GM21825 (cell line): ENCODE measurements at regions not wholly inside any gene's neighbourhood (a gene's known extent, or its start where the extent isn't known, plus 50 kb on each side); places are given as distances from the start of the nearest gene placed in this dataset.

ENCODE experiments used
- ATAC-seq: cut with Tn5 transposase; IDR thresholded peaks from one replicate; pipeline ENCODE4 v1.9.1; 2021; ENCODE audit warnings: mild to moderate bottlenecking, moderate library complexity; ENCODE audit not compliant: unreplicated experiment

GRCh38 chr21:26784974-26785373 is 60.2 kb downstream of the ADAMTS1 start:
- ATAC-seq = no peak

- no peak for ATAC-seq
These were observed 61.6 kb downstream of the ADAMTS1 start for GRCh38 chr21:26783466-26784195.

GRCh38 chr21:26782747-26783146 is 62.5 kb downstream of the ADAMTS1 start:
- ATAC-seq = no peak

- ATAC-seq = no peak
These were observed 62.9 kb downstream of the ADAMTS1 start for GRCh38 chr21:26782331-26782730.

- ATAC-seq = no peak
These were observed 63.9 kb downstream of the ADAMTS1 start for GRCh38 chr21:26781331-26781730.

- no peak for ATAC-seq
These were observed 68.0 kb downstream of the ADAMTS1 start for GRCh38 chr21:26777166-26777565.

- no peak for ATAC-seq
These were observed 68.7 kb downstream of the ADAMTS1 start for GRCh38 chr21:26776310-26777021.

- no peak for ATAC-seq
These were observed 72.2 kb downstream of the ADAMTS1 start for GRCh38 chr21:26773058-26773457.

- no peak for ATAC-seq
These were observed 75.5 kb downstream of the ADAMTS1 start for GRCh38 chr21:26769613-26770188.

- ATAC-seq = no peak
These were observed 78.3 kb downstream of the ADAMTS1 start for GRCh38 chr21:26766826-26767325.

- no peak for ATAC-seq
These were observed 83.9 kb downstream of the ADAMTS1 start for GRCh38 chr21:26761174-26761915.

GRCh38 chr21:26759731-26760130 is 85.5 kb downstream of the ADAMTS1 start:
- no peak for ATAC-seq

- no peak for ATAC-seq
These were observed 86.9 kb downstream of the ADAMTS1 start for GRCh38 chr21:26758083-26758880.

GRCh38 chr21:26756491-26757159 is 88.6 kb downstream of the ADAMTS1 start:
- ATAC-seq = no peak

GRCh38 chr21:26754853-26755252 is 90.4 kb downstream of the ADAMTS1 start:
- ATAC-seq = no peak

GRCh38 chr21:26753822-26754221 is 91.4 kb downstream of the ADAMTS1 start:
- no peak for ATAC-seq

GRCh38 chr21:26752849-26753248 is 92.4 kb downstream of the ADAMTS1 start:
- no peak for ATAC-seq

GRCh38 chr21:26751305-26751704 is 93.9 kb downstream of the ADAMTS1 start:
- no peak for ATAC-seq

- no peak for ATAC-seq
These were observed 97.1 kb downstream of the ADAMTS1 start for GRCh38 chr21:26748066-26748465.

- no peak for ATAC-seq
These were observed 98.0 kb downstream of the ADAMTS1 start for GRCh38 chr21:26747216-26747615.
